Ascending aorta (tissue), 2 donors: ENCODE measurements at regions not wholly inside any gene's neighbourhood (a gene's known extent, or its start where the extent isn't known, plus 50 kb on each side); places are given as distances from the start of the nearest gene placed in this dataset.

Source experiments
- DNase-seq, 2 donors: peaks; one replicate each; pipeline ENCODE4 v3.0.0-alpha.2; 2019; ENCODE audit warnings: low spot score in 2 of 2
- H3K27ac ChIP-seq, 2 donors: fragments of 200-600 bp; sonication (generic); one replicate each; pipeline ENCODE4 v1.5.1; 2016 to 2017; ENCODE audit warnings: mild to moderate bottlenecking in 1 of 2
- H3K27me3 ChIP-seq: fragments of 200-600 bp; sonication (generic); one replicate; pipeline ENCODE4 v1.5.1; 2017
- H3K36me3 ChIP-seq, 2 donors: fragments of 200-600 bp; sonication (generic); one replicate each; pipeline ENCODE4 v1.5.1; 2016
- H3K4me1 ChIP-seq, 2 donors: fragments of 200-600 bp; sonication (generic); one replicate each; pipeline ENCODE4 v1.5.1; 2016 to 2017; ENCODE audit warnings: mild to moderate bottlenecking in 1 of 2
- H3K4me3 ChIP-seq, 2 donors: fragments of 200-600 bp; sonication (generic); one replicate each; pipeline ENCODE4 v1.5.1; 2016 to 2017; ENCODE audit warnings: mild to moderate bottlenecking in 1 of 2
- H3K9me3 ChIP-seq, 2 donors: fragments of 200-600 bp; sonication (generic); one replicate each; pipeline ENCODE4 v1.5.1; 2016
- intact Hi-C: fragments of 100-400 bp; cut with DNase I; formaldehyde crosslinking; loops from one replicate; pipeline ENCODE4 v1.15.1; 2023
- TF ChIP-seq, protein P1 (sequence below), 3 experiments: fragments of 200-600 bp in 2 of 3; fragments of 450-650 bp in 1 of 3; sonication (generic) in 2 of 3; IDR thresholded peaks; one replicate each; pipeline ENCODE4 v1.5.1; 2016 to 2019; ENCODE audit warnings: antibody characterized with exemption in 3 of 3, mild to moderate bottlenecking in 1 of 3, moderate library complexity in 1 of 3

- Histone ChIP-seq H3K27me3 (no peaks in the 10 kb centered on the region), H3K36me3 (no peaks in the 10 kb centered on the region), H3K4me3 (no peak overlapping the region), H3K4me1 (no peaks in the 10 kb centered on the region), H3K27ac (no peak overlapping the region), H3K9me3 (no peaks in the 10 kb centered on the region)
- intact Hi-C loops = no loop called here
- TF ChIP-seq, protein P1, sequence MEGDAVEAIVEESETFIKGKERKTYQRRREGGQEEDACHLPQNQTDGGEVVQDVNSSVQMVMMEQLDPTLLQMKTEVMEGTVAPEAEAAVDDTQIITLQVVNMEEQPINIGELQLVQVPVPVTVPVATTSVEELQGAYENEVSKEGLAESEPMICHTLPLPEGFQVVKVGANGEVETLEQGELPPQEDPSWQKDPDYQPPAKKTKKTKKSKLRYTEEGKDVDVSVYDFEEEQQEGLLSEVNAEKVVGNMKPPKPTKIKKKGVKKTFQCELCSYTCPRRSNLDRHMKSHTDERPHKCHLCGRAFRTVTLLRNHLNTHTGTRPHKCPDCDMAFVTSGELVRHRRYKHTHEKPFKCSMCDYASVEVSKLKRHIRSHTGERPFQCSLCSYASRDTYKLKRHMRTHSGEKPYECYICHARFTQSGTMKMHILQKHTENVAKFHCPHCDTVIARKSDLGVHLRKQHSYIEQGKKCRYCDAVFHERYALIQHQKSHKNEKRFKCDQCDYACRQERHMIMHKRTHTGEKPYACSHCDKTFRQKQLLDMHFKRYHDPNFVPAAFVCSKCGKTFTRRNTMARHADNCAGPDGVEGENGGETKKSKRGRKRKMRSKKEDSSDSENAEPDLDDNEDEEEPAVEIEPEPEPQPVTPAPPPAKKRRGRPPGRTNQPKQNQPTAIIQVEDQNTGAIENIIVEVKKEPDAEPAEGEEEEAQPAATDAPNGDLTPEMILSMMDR (IDR thresholded peaks at IDR 0.05) = no peak
- no peak for DNase-seq
These were observed 204.1 kb downstream of the TTLL2 start for GRCh38 chr6:167528976-167529375.

- no peaks in the 10 kb centered on the region for H3K36me3 ChIP-seq
- no peaks in the 10 kb centered on the region for H3K4me1 ChIP-seq
- TF ChIP-seq, protein P1 (IDR thresholded peaks at IDR 0.05) = no peak
- no peaks in the 10 kb centered on the region for H3K9me3 ChIP-seq
- DNase-seq = no peak
- no peak overlapping the region for H3K27ac ChIP-seq
- no peak overlapping the region for H3K4me3 ChIP-seq
- H3K27me3 ChIP-seq = no peaks in the 10 kb centered on the region
- intact Hi-C loops = no loop called here
These were observed 204.8 kb downstream of the TTLL2 start for GRCh38 chr6:167529444-167530335.

- Histone ChIP-seq H3K27ac (no peak overlapping the region), H3K36me3 (no peaks in the 10 kb centered on the region), H3K27me3 (no peaks in the 10 kb centered on the region), H3K4me3 (no peak overlapping the region), H3K4me1 (no peaks in the 10 kb centered on the region), H3K9me3 (no peaks in the 10 kb centered on the region)
- TF ChIP-seq, protein P1 (IDR thresholded peaks at IDR 0.05) = no peak
- intact Hi-C loops = no loop called here
- no peak for DNase-seq
These were observed 206.1 kb downstream of the TTLL2 start for GRCh38 chr6:167530951-167531350.

DNA sequence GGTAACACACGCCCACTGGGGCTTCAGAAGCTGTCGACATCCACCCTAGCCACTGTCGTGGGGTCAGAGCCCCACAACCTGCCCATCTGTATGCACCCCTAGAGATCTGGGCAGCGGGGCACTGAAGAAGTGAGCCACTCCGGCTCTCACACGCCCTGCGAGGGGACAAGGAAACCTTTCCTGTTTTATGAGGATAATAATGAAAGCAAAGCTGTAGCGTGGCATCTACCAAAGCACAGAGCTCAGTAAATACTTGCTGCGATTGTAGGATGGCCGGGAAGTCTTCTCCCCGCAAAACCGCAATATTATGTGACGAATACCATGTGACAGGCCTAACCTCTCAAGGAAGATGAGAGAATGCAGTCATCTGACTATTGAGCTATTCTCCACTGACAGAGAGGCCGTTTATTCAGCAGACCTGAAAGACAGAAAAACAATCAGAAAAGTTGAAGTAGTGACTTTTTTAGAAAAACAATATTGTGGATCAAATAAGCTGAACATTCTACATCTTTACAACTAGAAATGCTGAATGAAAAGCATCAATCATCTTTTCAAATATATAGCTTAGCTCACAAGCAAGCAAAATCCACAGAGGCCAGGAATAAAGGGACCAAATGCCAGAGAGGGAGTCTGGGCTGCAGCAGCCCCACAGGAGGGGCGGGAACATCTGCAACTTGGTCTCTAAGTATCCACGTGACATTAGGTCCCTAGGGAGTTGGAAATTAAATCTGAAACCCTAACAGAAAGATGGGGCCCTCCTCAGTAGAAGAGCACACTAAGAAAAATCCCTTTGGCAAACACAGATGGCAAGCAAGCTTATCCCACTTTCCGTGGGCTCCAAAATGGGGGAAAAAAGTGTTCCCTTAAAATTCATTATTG, 207.8 kb downstream of the TTLL2 start:
- no peak overlapping the region for H3K27ac ChIP-seq
- no peaks in the 10 kb centered on the region for H3K27me3 ChIP-seq
- no peaks in the 10 kb centered on the region for H3K4me1 ChIP-seq
- H3K9me3 ChIP-seq = no peaks in the 10 kb centered on the region
- no peaks in the 10 kb centered on the region for H3K36me3 ChIP-seq
- DNase-seq = no peak
- TF ChIP-seq, protein P1 (IDR thresholded peaks at IDR 0.05) = no peak
- intact Hi-C loops = no loop called here
- no peak overlapping the region for H3K4me3 ChIP-seq

DNA sequence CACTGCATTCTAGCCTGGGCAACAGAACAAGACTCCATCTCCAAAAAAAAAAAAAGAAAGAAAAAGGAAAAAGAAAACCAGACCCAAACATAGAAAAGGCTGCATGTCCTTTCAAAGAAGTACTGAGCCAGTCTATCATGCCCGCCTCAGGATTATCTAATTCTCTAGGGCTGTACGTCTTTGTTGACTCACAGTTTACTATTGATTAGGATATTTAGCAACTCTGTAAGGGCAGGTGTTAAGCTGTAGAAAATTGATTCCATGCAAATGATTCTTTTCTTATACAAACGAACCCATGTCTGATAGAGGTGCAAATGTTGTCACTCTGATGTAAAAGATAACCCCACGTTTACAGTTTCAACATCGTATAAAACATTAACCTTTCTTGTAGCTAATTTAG, 209.0 kb downstream of the TTLL2 start:
- TF ChIP-seq, protein P1 (IDR thresholded peaks at IDR 0.05) = no peak
- no peak overlapping the region for H3K4me3 ChIP-seq
- DNase-seq = no peak
- no peaks in the 10 kb centered on the region for H3K27me3 ChIP-seq
- H3K4me1 ChIP-seq = no peaks in the 10 kb centered on the region
- H3K27ac ChIP-seq = no peak overlapping the region
- H3K9me3 ChIP-seq = no peaks in the 10 kb centered on the region
- intact Hi-C loops = no loop called here
- no peaks in the 10 kb centered on the region for H3K36me3 ChIP-seq
